ENCODE measurements at regions not wholly inside any gene's neighbourhood (a gene's known extent, or its start where the extent isn't known, plus 50 kb on each side); places are given as distances from the start of the nearest gene placed in this dataset.

- TF ChIP-seq CTCF (conservative IDR thresholded peaks at IDR 0.05) (no peak), EZH2 (IDR thresholded peaks at IDR 0.05; ENCODE audit: low read depth) (no peak)
Measured at GRCh38 chr5:120806202-120806601, 342.1 kb downstream of the PRR16 start.
